Panc1 (cell line): ENCODE measurements at regions not wholly inside any gene's neighbourhood (a gene's known extent, or its start where the extent isn't known, plus 50 kb on each side); places are given as distances from the start of the nearest gene placed in this dataset.

Experiments used
- ATAC-seq: fragments of 200-7000 bp; cut with Tn5 transposase; 2 replicates; pipeline ENCODE4 v1.9.1; 2020; ENCODE audit warnings: mild to moderate bottlenecking, moderate library complexity
- BruUV-seq: library from RNA; stranded (reverse); fragments of 400-500 nt; replicated peaks from 2 replicates; lab custom pipeline; 2021; lab: Mats Ljungman, UMichigan
- CTCF ChIA-PET: fragments of 300-600 bp; sonication (Branson Sonifier 250); formaldehyde crosslinking; loops from one replicate; lab custom pipeline; 2022; ENCODE audit warnings: antibody characterized with exemption; lab: Charles Lee
- POLR2A ChIA-PET: fragments of 300-600 bp; sonication (Branson Sonifier 250); formaldehyde crosslinking; loops from one replicate; lab custom pipeline; 2022; ENCODE audit warnings: antibody characterized with exemption; lab: Charles Lee
- DNase-seq: peaks from one replicate; pipeline ENCODE4 v3.0.0-alpha.2; 2010; ENCODE audit warnings: low read depth, low spot score
- H3K27ac ChIP-seq: 2 replicates; pipeline ENCODE4 v1.5.1; 2011; ENCODE audit warnings: mild to moderate bottlenecking, low read length, inconsistent platforms
- H3K27me3 ChIP-seq: fragments of 200-500 bp; sonication (Bioruptor generic); 2 replicates; pipeline ENCODE4 v1.6.0; 2014; ENCODE audit warnings: low read length, inconsistent platforms; ENCODE audit not compliant: control insufficient read depth, insufficient read depth
- H3K36me3 ChIP-seq: fragments of 200-500 bp; sonication (Bioruptor generic); 2 replicates; pipeline ENCODE4 v1.5.1; 2014; ENCODE audit warnings: inconsistent platforms, mild to moderate bottlenecking, low read length, moderate library complexity; ENCODE audit not compliant: control insufficient read depth, insufficient read depth
- H3K4me1 ChIP-seq: 2 replicates; pipeline ENCODE4 v1.5.1; 2011; ENCODE audit warnings: inconsistent platforms, mild to moderate bottlenecking, low read length, moderate library complexity; ENCODE audit not compliant: control insufficient read depth, insufficient read depth
- H3K4me3 ChIP-seq, 2 experiments: 2 replicates each; pipeline ENCODE4 v1.5.1; 2011 to 2012; ENCODE audit warnings: low read depth in 2 of 2, low read length in 2 of 2, mild to moderate bottlenecking in 2 of 2, inconsistent platforms in 1 of 2, moderate library complexity in 1 of 2
- H3K9me3 ChIP-seq: fragments of 200-500 bp; sonication (Bioruptor generic); 2 replicates; pipeline ENCODE4 v1.5.1; 2014; ENCODE audit warnings: low read depth, mild to moderate bottlenecking, inconsistent platforms, low read length, moderate library complexity; ENCODE audit not compliant: control insufficient read depth, insufficient read depth
- CTCF ChIP-seq: fragments of 450-650 bp; IDR thresholded peaks from 2 replicates; pipeline ENCODE4 v1.5.1; 2017; ENCODE audit warnings: mild to moderate bottlenecking
- POLR2AphosphoS5 ChIP-seq: IDR thresholded peaks from 2 replicates; pipeline ENCODE4 v1.6.1; 2012; ENCODE audit warnings: mild to moderate bottlenecking, low read depth, low read length, moderate library complexity
- REST ChIP-seq, 2 experiments: IDR thresholded peaks; 2 replicates each; pipeline ENCODE4 v1.6.1; 2011 to 2012; ENCODE audit warnings: low read depth in 2 of 2, control low read depth in 1 of 2, low read length in 1 of 2, mild to moderate bottlenecking in 1 of 2, moderate library complexity in 1 of 2; ENCODE audit not compliant: insufficient read depth in 1 of 2
- SIN3A ChIP-seq: IDR thresholded peaks from 2 replicates; pipeline ENCODE4 v1.6.1; 2012; ENCODE audit warnings: low read depth, mild to moderate bottlenecking, low read length, moderate library complexity, borderline replicate concordance; ENCODE audit not compliant: insufficient read depth
- TCF7L2 ChIP-seq: IDR thresholded peaks from 2 replicates; pipeline ENCODE4 v1.6.1; 2011; ENCODE audit warnings: mild to moderate bottlenecking, low read depth, low read length, inconsistent platforms
- in situ Hi-C: cut with HindIII; loops from 2 replicates; pipeline ENCODE4 v1.10.0; 2016; ENCODE audit warnings: low sequenced_read_pairs, low pct_unique_long_range_greater_than_20kb
- intact Hi-C: fragments of 100-400 bp; cut with micrococcal nuclease; formaldehyde crosslinking; loops from one replicate; pipeline ENCODE4 v1.10.0; 2022; ENCODE audit not compliant: unreplicated experiment

GRCh38 chr17:5820721-5821456 lies 236.6 kb upstream of the NLRP1 start:
- H3K4me1 ChIP-seq = no peaks in the 10 kb centered on the region
- no peaks in the 10 kb centered on the region for H3K9me3 ChIP-seq
- intact Hi-C loops (no loop called here), in situ Hi-C loops (no loop called here)
- H3K4me3 ChIP-seq = no peak overlapping the region
- CTCF ChIA-PET = no interaction called here
- DNase-seq = peak; percentile 51
- no peaks in the 10 kb centered on the region for H3K36me3 ChIP-seq
- no peak overlapping the region for H3K27ac ChIP-seq
- H3K27me3 ChIP-seq = no peaks in the 10 kb centered on the region
- POLR2A ChIA-PET = no interaction called here
- peak; percentile 70 for ATAC-seq
- no TSS peak for BruUV-seq
- no peak for TF ChIP-seq TCF7L2
- no peak for TF ChIP-seq CTCF
- TF ChIP-seq POLR2AphosphoS5 = no peak
- TF ChIP-seq SIN3A = no peak
- no peak for TF ChIP-seq REST (IDR thresholded peaks at IDR 0.05; ENCODE audit: insufficient read depth in 1 of 2, low read depth in 2 of 2, low read length in 1 of 2)

GRCh38 chr17:5821803-5822202 lies 237.5 kb upstream of the NLRP1 start:
- TF ChIP-seq CTCF (no peak), SIN3A (no peak), POLR2AphosphoS5 (no peak), REST (IDR thresholded peaks at IDR 0.05; ENCODE audit: insufficient read depth in 1 of 2, low read depth in 2 of 2, low read length in 1 of 2) (no peak), TCF7L2 (no peak)
- H3K27me3 ChIP-seq = no peaks in the 10 kb centered on the region
- H3K27ac ChIP-seq = no peak overlapping the region
- ChIA-PET POLR2A (no interaction called here), CTCF (no interaction called here)
- DNase-seq (no peak), ATAC-seq (no peak)
- no peak overlapping the region for H3K4me3 ChIP-seq
- intact Hi-C loops (no loop called here), in situ Hi-C loops (no loop called here)
- no peaks in the 10 kb centered on the region for H3K9me3 ChIP-seq
- no peaks in the 10 kb centered on the region for H3K4me1 ChIP-seq
- BruUV-seq = no TSS peak
- no peaks in the 10 kb centered on the region for H3K36me3 ChIP-seq
